K562 (cell line): ENCODE measurements at regions not wholly inside any gene's neighbourhood (a gene's known extent, or its start where the extent isn't known, plus 50 kb on each side); places are given as distances from the start of the nearest gene placed in this dataset.
A peak's percentile ranks its signal among the peaks of the same experiment; 100 is the strongest.

Source experiments
- ATAC-seq: fragments of 200-7000 bp; cut with Tn5 transposase; 3 replicates; pipeline ENCODE4 v1.9.1; 2020; ENCODE audit warnings: moderate library complexity
- BruUV-seq: library from RNA; stranded (reverse); fragments of 400-500 nt; replicated peaks from 2 replicates; lab custom pipeline; 2021; lab: Mats Ljungman, UMichigan
- CTCF ChIA-PET: fragments of 300-600 bp; formaldehyde crosslinking; extraction: SDS; loops from one replicate; lab custom pipeline; 2021; ENCODE audit warnings: low intra/inter-chr PET ratio; lab: Yijun Ruan, JAX
- POLR2A ChIA-PET: fragments of 300-600, 350-650 bp; sonication (Branson Sonifier 250); formaldehyde crosslinking; extraction: SDS; loops from one replicate; lab custom pipeline; 2021; ENCODE audit warnings: antibody characterized with exemption, inconsistent platforms; lab: Yijun Ruan, JAX
- DNase-seq, 4 experiments: peaks; one replicate each; pipeline versions ENCODE4 v3.0.0 to v3.0.0-alpha.2; 2011 to 2018; ENCODE audit warnings: low spot score in 3 of 4, mixed read lengths in 3 of 4; ENCODE audit errors: extremely low read depth in 1 of 4
- FAIRE-seq: peaks from 2 replicates; lab custom pipeline; 2011; peaks lifted over from hg19 to GRCh38; lab: Jason Lieb, UNC
- H2AFZ ChIP-seq: 2 replicates; pipeline ENCODE4 v1.6.0; 2011; ENCODE audit warnings: low read depth, low read length, control low read depth, inconsistent platforms
- H3K27ac ChIP-seq: fragments of 200-600 bp; 3 replicates; pipeline ENCODE4 v1.8.0; 2011; ENCODE audit warnings: low read depth, mild to moderate bottlenecking, control low read depth, inconsistent platforms, low read length, moderate library complexity, mixed read lengths; ENCODE audit errors: extremely low read depth
- H3K27me3 ChIP-seq, 2 experiments: fragments of 300-600 bp in 1 of 2; 2 replicates in 1 of 2; 3 replicates in 1 of 2; pipeline versions ENCODE4 v1.6.0 to v1.8.0; 2011; ENCODE audit warnings: inconsistent platforms in 2 of 2, low read length in 2 of 2, mild to moderate bottlenecking in 1 of 2, mixed read lengths in 1 of 2, moderate library complexity in 1 of 2; ENCODE audit not compliant: control insufficient read depth in 2 of 2, insufficient read depth in 2 of 2
- H3K36me3 ChIP-seq: fragments of 300-600 bp; 3 replicates; pipeline ENCODE4 v1.8.0; 2011; ENCODE audit warnings: mild to moderate bottlenecking, low read length, inconsistent platforms; ENCODE audit not compliant: control insufficient read depth, insufficient read depth
- H3K4me1 ChIP-seq, 2 experiments: fragments of 200-600 bp in 1 of 2; replicated peaks in 1 of 2; 2 replicates in 1 of 2; 3 replicates in 1 of 2; pipeline versions ENCODE4 v1.5.1 to v1.8.0; 2011; ENCODE audit warnings: inconsistent platforms in 2 of 2, low read length in 2 of 2, mild to moderate bottlenecking in 1 of 2, mixed read lengths in 1 of 2, moderate library complexity in 1 of 2; ENCODE audit not compliant: control insufficient read depth in 2 of 2, insufficient read depth in 2 of 2
- H3K4me2 ChIP-seq: 2 replicates; pipeline ENCODE4 v1.6.1; 2011; ENCODE audit warnings: low read length, control low read depth, inconsistent platforms, mixed read lengths; ENCODE audit not compliant: insufficient read depth
- H3K4me3 ChIP-seq: fragments of 200-600 bp; sonication (generic), shearing (Covaris generic); 2 replicates; pipeline ENCODE4 v1.5.1; 2016; ENCODE audit warnings: control low read depth, inconsistent platforms
- H3K79me2 ChIP-seq: fragments of 200-600 bp; 3 replicates; pipeline ENCODE4 v1.8.0; 2011; ENCODE audit warnings: low read length, inconsistent platforms; ENCODE audit not compliant: control insufficient read depth, insufficient read depth
- H3K9ac ChIP-seq, 2 experiments: 2 replicates each; pipeline versions ENCODE4 v1.6.0 to v1.6.1; 2011; ENCODE audit warnings: low read depth in 2 of 2, low read length in 2 of 2, control low read depth in 1 of 2, inconsistent platforms in 1 of 2, mild to moderate bottlenecking in 1 of 2, mixed read lengths in 1 of 2; ENCODE audit not compliant: insufficient read depth in 1 of 2
- H3K9me1 ChIP-seq: one replicate; pipeline ENCODE4 v1.6.0; 2011; ENCODE audit warnings: inconsistent platforms, mild to moderate bottlenecking, low read length, moderate library complexity; ENCODE audit not compliant: control insufficient read depth, insufficient read depth
- H3K9me3 ChIP-seq: replicated peaks from 2 replicates; pipeline ENCODE4 v1.5.1; 2011; ENCODE audit warnings: low read depth, low read length, inconsistent platforms; ENCODE audit not compliant: control insufficient read depth, insufficient read depth
- H4K20me1 ChIP-seq: replicated peaks from 2 replicates; pipeline ENCODE4 v1.6.1; 2011; ENCODE audit warnings: low read length, inconsistent platforms, mixed read lengths; ENCODE audit not compliant: control insufficient read depth, insufficient read depth
- CEBPG ChIP-seq, 3 experiments: fragments of 200-800 bp in 1 of 3; sonication (Bioruptor generic) in 1 of 3; sonication (generic) in 1 of 3; formaldehyde crosslinking in 1 of 3; IDR thresholded peaks in 2 of 3; conservative IDR thresholded peaks in 1 of 3; 2 replicates each; pipeline versions ENCODE4 v1.6.1 to v1.8.0; 2016 to 2022; ENCODE audit warnings: missing compliant biosample characterization in 2 of 3, missing genetic modification characterization in 2 of 3, mild to moderate bottlenecking in 1 of 3, missing genetic modification reagents in 1 of 3
- HDGF ChIP-seq: fragments of 450-650 bp; IDR thresholded peaks from 2 replicates; pipeline ENCODE4 v1.6.1; 2016
- HNRNPH1 ChIP-seq: fragments of 200-400 bp; formaldehyde crosslinking; optimal IDR thresholded peaks from 2 replicates; pipeline ENCODE3; 2017; ENCODE audit warnings: low read depth, mild to moderate bottlenecking, low read length, moderate library complexity
- SREBF2 ChIP-seq: sonication (generic); formaldehyde crosslinking; IDR thresholded peaks from 2 replicates; pipeline ENCODE4 v1.4.0; 2020; ENCODE audit warnings: mild to moderate bottlenecking, missing genetic modification reagents
- STAT5B ChIP-seq: fragments of 250-450 bp; sonication (Bioruptor Pico); IDR thresholded peaks from 2 replicates; pipeline ENCODE4 v1.8.0; 2021; ENCODE audit warnings: mild to moderate bottlenecking, inconsistent platforms
- TAL1 ChIP-seq: fragments of 450-650 bp; IDR thresholded peaks from 2 replicates; pipeline ENCODE4 v1.6.1; 2016; ENCODE audit warnings: mild to moderate bottlenecking
- WHSC1 ChIP-seq: IDR thresholded peaks from one replicate; pipeline ENCODE4 v1.6.1; 2012; ENCODE audit warnings: low read length, control low read depth, inconsistent platforms
- ZNF140 ChIP-seq: fragments of 250-450 bp; sonication (Bioruptor Pico); IDR thresholded peaks from 2 replicates; pipeline ENCODE4 v1.8.0; 2021; ENCODE audit warnings: moderate library complexity, mild to moderate bottlenecking, inconsistent platforms
- WGBS: fragments of 100-300 bp; shearing (Covaris generic); methylation state at CpG from one replicate; pipeline ENCODE4 v1.1.6; 2016; ENCODE audit warnings: low coverage, mixed read lengths; ENCODE audit not compliant: insufficient coverage; ENCODE audit errors: missing lambda C conversion rate; 5-methylcytosine and 5-hydroxymethylcytosine counted together
- in situ Hi-C: fragments of 300-500 bp; cut with MboI; formaldehyde crosslinking; loops from 4 replicates; pipeline ENCODE4 v1.15.0; 2018; ENCODE audit warnings: inconsistent platforms, mixed read lengths
- intact Hi-C: fragments of 100-400 bp; cut with micrococcal nuclease; formaldehyde crosslinking; loops from 2 replicates; pipeline ENCODE4 v1.14.2; 2022

DNA sequence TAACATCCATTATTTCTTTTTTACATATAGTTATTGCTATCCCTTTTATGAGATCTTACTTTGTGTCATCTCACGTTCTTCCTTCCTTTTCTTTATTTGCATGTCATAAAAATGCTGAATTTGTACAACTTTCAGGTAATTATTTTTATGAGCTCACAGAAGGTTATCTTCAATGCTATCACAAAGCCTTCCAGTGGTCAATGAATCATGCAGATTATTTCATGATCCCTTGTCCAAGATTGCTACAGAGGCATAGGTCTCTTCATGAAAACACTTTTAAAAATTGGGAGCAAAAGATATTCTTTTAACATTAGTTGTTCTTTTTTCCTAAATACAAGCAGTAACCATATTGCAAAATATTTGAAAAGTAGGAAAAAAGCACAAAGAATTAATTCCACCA lies 880.1 kb upstream of the NR2F2 start:
- no peak for TF ChIP-seq HNRNPH1
- TF ChIP-seq ZNF140 (CRISPR knock-in tag): no peak
- TF ChIP-seq SREBF2: no peak
- TF ChIP-seq, all 486 proteins: peak for 0
- POLR2A ChIA-PET: no interaction called here

DNA sequence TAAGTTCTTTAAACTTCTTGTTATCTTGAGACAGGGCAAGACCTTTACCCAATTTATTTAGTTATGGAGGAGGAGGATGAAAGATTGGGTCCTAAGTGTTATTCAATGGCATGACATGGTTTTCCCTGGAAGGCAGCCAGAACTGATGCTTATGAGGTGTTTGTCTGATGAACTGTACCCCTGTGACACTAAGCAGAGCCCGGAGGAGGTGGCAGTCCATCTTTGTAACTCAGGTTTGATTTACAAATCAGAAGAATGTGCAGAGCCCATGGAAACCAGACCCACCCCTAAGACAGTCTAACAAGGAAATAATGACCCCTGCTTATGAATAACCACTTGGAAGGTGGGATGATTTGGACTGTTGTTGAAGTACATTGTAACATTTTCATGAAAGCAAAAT lies 878.6 kb upstream of the NR2F2 start:
- no peak for FAIRE-seq
- H4K20me1 ChIP-seq: no peaks in the 10 kb centered on the region
- 6% methylated on average over 1 of the region's 1 CpG for WGBS
- H3K9me1 ChIP-seq: no peaks in the 10 kb centered on the region
- no peaks in the 10 kb centered on the region for H3K4me1 ChIP-seq
- H3K36me3 ChIP-seq: no peaks in the 10 kb centered on the region
- no peaks in the 10 kb centered on the region for H3K9me3 ChIP-seq
- TF ChIP-seq TAL1: no peak
- TF ChIP-seq HDGF: no peak
- no peak for TF ChIP-seq STAT5B (CRISPR knock-in tag)
- TF ChIP-seq WHSC1: no peak
- TF ChIP-seq CEBPG (CRISPR knock-in tag; IDR thresholded peaks at IDR 0.05): no peak
- no peak for TF ChIP-seq CEBPG (tag; conservative IDR thresholded peaks at IDR 0.05 in 1 of 2, IDR thresholded peaks at IDR 0.05 in 1 of 2)
- no peaks in the 10 kb centered on the region for H3K79me2 ChIP-seq
- intact Hi-C loops (no loop called here), in situ Hi-C loops (no loop called here)
- H3K4me3 ChIP-seq: no peak overlapping the region
- no peak overlapping the region for H3K9ac ChIP-seq
- no peak overlapping the region for H3K27ac ChIP-seq
- H2AFZ ChIP-seq: peak overlapping the region; percentile 63
- no peak for DNase-seq
- H3K27me3 ChIP-seq: peaks cover 0 to 6% of the 10 kb centered on the region in 2 experiments; a peak in 2 of 5 replicates
- no peak overlapping the region for H3K4me2 ChIP-seq
- BruUV-seq: no TSS peak
- no peak for ATAC-seq
- ChIA-PET POLR2A (no interaction called here), CTCF (no interaction called here)

More for the DNA sequence above, 880.1 kb upstream of the NR2F2 start:
- no peaks in the 10 kb centered on the region for H4K20me1 ChIP-seq
- DNase-seq (no peak), FAIRE-seq (no peak), ATAC-seq (no peak)
- peaks cover 0 to 6% of the 10 kb centered on the region in 2 experiments; a peak in 2 of 5 replicates for H3K27me3 ChIP-seq
- in situ Hi-C loops (no loop called here), intact Hi-C loops (no loop called here)
- H3K4me3 ChIP-seq: no peak overlapping the region
- H3K4me2 ChIP-seq: no peak overlapping the region
- H3K9ac ChIP-seq: no peak overlapping the region
- no TSS peak for BruUV-seq
- H2AFZ ChIP-seq: no peak overlapping the region
- H3K79me2 ChIP-seq: no peaks in the 10 kb centered on the region
- H3K9me3 ChIP-seq: no peaks in the 10 kb centered on the region
- 0% methylated on average over 1 of the region's 1 CpG for WGBS
- CTCF ChIA-PET: no interaction called here
- H3K9me1 ChIP-seq: no peaks in the 10 kb centered on the region
- H3K4me1 ChIP-seq: no peaks in the 10 kb centered on the region
- no peak overlapping the region for H3K27ac ChIP-seq
- H3K36me3 ChIP-seq: no peaks in the 10 kb centered on the region
